Epithelial cell of prostate (primary cell): ENCODE measurements at regions not wholly inside any gene's neighbourhood (a gene's known extent, or its start where the extent isn't known, plus 50 kb on each side); places are given as distances from the start of the nearest gene placed in this dataset.
"Not testable (repeated sequence)": the region's sequence is repeated elsewhere in the genome, so short reads cannot be mapped to it uniquely, and the experiment has no call there.

Experiments
- DNase-seq: peaks from one replicate; pipeline ENCODE4 v3.0.0-alpha.2; 2011; ENCODE audit warnings: low read depth, low spot score
- H3K27ac ChIP-seq: fragments of 450-650 bp; 2 replicates; pipeline ENCODE4 v1.5.1; 2017; ENCODE audit warnings: mild to moderate bottlenecking

- peak overlapping the region; percentile 64 for H3K27ac ChIP-seq
- peak; percentile 60 for DNase-seq
These were observed 88.0 kb upstream of the RPRML start for GRCh38 chr17:47066841-47067682.

DNA sequence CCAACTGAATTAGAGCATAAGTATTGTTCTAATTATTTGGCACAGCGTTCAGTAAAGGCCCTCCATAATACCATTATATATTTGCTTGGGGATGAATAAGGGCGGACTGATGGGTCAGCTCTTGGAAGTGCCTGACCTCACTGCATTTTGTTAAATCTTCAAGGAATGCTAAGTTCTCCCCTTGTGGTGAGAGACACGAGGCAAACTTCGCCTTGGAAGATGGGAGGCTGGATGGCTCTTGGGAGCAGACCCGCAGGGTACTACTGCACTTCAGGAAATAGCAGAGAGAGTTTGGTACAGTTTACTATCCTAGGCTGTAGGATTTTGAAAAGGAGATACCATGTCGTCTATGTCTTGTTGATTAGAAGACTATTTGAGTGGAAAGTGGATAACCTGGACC lies 87.0 kb upstream of the RPRML start:
- H3K27ac ChIP-seq = no peak overlapping the region
- DNase-seq = no peak

- H3K27ac ChIP-seq = no peak overlapping the region
- no peak for DNase-seq
These were observed 85.6 kb upstream of the RPRML start for GRCh38 chr17:47064684-47065083.

- no peak overlapping the region for H3K27ac ChIP-seq
- no peak for DNase-seq
These were observed 84.4 kb upstream of the RPRML start for GRCh38 chr17:47063475-47063874.

DNA sequence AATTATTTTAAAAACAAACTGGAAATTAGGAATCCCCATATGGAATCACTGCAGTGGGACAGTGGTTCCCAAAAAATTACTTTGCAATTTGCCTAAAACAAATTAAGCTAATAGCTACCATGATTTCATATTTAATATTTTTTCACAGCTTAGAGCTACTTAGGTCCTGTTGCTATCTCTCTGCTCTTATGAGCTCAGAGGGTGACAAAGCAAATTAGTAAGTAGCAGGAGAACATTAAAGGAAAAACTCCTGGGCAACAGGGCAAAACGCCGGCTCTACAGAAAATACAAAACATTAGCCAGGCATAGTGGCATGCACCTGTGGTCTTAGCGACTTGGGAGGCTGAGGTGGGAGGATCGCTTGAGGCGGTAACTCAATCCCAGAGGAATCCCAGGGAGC lies 83.8 kb upstream of the RPRML start:
- not testable (repeated sequence) for DNase-seq

GRCh38 chr17:47060005-47060404 lies 81.0 kb upstream of the RPRML start:
- not testable (repeated sequence) for H3K27ac ChIP-seq, DNase-seq

More for the DNA sequence above, 83.8 kb upstream of the RPRML start:
- H3K27ac ChIP-seq = not testable (repeated sequence)

- no peak for DNase-seq
- H3K27ac ChIP-seq = no peak overlapping the region
These were observed 78.8 kb upstream of the RPRML start for GRCh38 chr17:47057830-47058229.

GRCh38 chr17:47057279-47057678 lies 78.2 kb upstream of the RPRML start:
- H3K27ac ChIP-seq, DNase-seq: not testable (repeated sequence)

GRCh38 chr17:47056687-47057086 lies 77.6 kb upstream of the RPRML start:
- DNase-seq = not testable (repeated sequence)

More at GRCh38 chr17:47056687-47057086, 77.6 kb upstream of the RPRML start:
- not testable (repeated sequence) for H3K27ac ChIP-seq
